Endothelial cell (in vitro differentiated cells): ENCODE measurements at regions not wholly inside any gene's neighbourhood (a gene's known extent, or its start where the extent isn't known, plus 50 kb on each side); places are given as distances from the start of the nearest gene placed in this dataset.

ENCODE experiments used
- DNase-seq: peaks from one replicate; pipeline ENCODE4 v3.0.0; 2021; ENCODE audit warnings: low spot score
- H3K27ac Mint-ChIP-seq: one replicate; pipeline ENCODE4 v1.8.0; 2021; ENCODE audit warnings: mixed read lengths, inconsistent platforms; ENCODE audit not compliant: unreplicated experiment
- H3K27me3 Mint-ChIP-seq: one replicate; pipeline ENCODE4 v1.8.0; 2021; ENCODE audit warnings: mild to moderate bottlenecking, moderate library complexity, mixed read lengths, inconsistent platforms; ENCODE audit not compliant: unreplicated experiment
- H3K36me3 Mint-ChIP-seq: one replicate; pipeline ENCODE4 v1.8.0; 2021; ENCODE audit warnings: mild to moderate bottlenecking, low read depth, mixed read lengths, inconsistent platforms; ENCODE audit not compliant: unreplicated experiment
- H3K4me1 Mint-ChIP-seq: one replicate; pipeline ENCODE4 v1.8.0; 2021; ENCODE audit warnings: mild to moderate bottlenecking, mixed read lengths, inconsistent platforms; ENCODE audit not compliant: unreplicated experiment
- H3K4me3 Mint-ChIP-seq: one replicate; pipeline ENCODE4 v1.8.0; 2021; ENCODE audit warnings: mild to moderate bottlenecking, mixed read lengths, inconsistent platforms; ENCODE audit not compliant: unreplicated experiment
- H3K9me3 Mint-ChIP-seq: one replicate; pipeline ENCODE4 v1.8.0; 2021; ENCODE audit warnings: mixed read lengths, inconsistent platforms; ENCODE audit not compliant: unreplicated experiment
- TF ChIP-seq, protein P1 (sequence below): fragments of 200-600 bp; sonication (generic); IDR thresholded peaks from one replicate; pipeline ENCODE4 v1.5.0; 2021; ENCODE audit warnings: antibody characterized with exemption; ENCODE audit not compliant: unreplicated experiment

DNA sequence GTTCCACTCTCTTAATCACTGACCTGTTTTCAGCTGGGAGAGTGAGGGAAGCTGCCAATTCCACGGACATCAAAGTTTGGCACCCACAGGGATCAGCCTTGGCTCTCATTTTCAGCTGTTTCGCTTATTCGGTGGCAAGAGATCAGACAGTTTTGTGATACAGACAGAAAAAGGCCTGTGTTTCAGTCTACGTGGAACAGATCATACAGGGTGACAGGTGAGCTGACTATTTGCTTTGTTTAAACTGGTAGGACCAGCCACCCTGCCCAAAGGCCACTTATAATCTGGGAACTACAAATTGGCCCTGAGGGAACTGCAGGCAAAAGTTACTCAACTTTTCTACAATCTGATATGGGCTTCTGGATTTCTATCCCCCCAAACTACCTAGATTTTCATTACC lies 128.6 kb downstream of the ZNF467 start:
- Mint-ChIP-seq H3K36me3 (peaks cover 3% of the 10 kb centered on the region), H3K4me1 (peaks cover 25% of the 10 kb centered on the region), H3K27me3 (peaks cover 6% of the 10 kb centered on the region), H3K27ac (no peak overlapping the region), H3K4me3 (no peak overlapping the region), H3K9me3 (no peaks in the 10 kb centered on the region)
- TF ChIP-seq, protein P1, sequence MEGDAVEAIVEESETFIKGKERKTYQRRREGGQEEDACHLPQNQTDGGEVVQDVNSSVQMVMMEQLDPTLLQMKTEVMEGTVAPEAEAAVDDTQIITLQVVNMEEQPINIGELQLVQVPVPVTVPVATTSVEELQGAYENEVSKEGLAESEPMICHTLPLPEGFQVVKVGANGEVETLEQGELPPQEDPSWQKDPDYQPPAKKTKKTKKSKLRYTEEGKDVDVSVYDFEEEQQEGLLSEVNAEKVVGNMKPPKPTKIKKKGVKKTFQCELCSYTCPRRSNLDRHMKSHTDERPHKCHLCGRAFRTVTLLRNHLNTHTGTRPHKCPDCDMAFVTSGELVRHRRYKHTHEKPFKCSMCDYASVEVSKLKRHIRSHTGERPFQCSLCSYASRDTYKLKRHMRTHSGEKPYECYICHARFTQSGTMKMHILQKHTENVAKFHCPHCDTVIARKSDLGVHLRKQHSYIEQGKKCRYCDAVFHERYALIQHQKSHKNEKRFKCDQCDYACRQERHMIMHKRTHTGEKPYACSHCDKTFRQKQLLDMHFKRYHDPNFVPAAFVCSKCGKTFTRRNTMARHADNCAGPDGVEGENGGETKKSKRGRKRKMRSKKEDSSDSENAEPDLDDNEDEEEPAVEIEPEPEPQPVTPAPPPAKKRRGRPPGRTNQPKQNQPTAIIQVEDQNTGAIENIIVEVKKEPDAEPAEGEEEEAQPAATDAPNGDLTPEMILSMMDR = no peak
- no peak for DNase-seq

DNA sequence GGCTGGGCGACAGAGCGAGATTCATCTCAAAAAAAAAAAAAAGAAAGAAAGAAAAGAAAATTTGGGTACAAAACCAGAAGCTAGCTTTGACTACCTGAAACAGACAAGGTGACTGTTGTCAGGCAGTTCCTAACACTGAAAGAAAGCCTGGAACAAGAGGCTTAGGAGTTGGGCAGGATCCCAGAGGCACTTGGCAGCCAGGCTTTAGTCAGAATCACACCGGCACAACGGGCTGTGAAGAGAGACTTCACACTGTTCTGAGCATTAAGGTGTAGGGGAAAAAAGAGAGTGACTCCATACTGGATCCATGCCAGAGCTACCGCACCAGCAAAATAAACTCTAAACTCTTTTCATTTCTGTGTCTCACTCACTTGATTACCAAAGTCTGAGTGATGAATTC lies 130.8 kb downstream of the ZNF467 start:
- Mint-ChIP-seq H3K9me3 (no peaks in the 10 kb centered on the region), H3K4me3 (no peak overlapping the region), H3K36me3 (peaks cover 3% of the 10 kb centered on the region), H3K27ac (no peak overlapping the region), H3K4me1 (peaks cover 9% of the 10 kb centered on the region), H3K27me3 (peaks cover 8% of the 10 kb centered on the region)
- no peak for DNase-seq
- TF ChIP-seq, protein P1 = no peak

DNA sequence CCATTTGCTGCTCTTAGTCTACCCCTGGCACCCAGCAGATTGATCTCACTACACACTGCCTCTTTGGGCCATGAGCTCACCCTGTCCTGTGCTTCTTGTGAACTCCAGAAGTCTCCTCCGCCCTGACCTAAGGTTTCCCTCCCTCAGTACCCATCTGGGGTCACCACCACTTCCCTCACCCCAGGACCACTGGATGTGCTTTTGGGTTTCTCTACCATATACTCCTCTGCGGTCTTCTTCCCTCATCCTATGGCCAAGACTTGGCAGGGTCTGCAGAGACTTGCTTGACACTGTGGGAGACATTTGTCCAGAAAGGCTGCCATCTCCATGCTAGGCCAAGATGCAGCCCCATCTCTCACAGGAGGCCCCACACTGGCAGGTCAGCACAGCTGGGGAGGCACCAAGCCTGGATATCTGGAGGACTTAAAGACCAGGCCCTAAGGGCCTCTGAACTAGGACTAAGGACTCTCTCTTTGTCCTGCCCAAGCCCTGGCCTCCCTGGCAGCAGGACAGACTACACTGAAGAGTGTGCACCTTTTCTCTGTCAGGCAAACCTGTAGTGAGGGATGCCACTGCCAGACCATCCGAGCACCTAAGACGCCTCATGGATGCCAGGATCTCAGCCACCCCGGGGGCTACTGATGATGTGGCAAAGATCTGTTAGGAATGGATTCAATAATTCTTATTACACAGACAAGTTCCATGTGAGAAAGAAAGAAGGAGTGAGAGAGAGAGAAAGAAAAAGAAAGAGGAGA lies 134.6 kb downstream of the ZNF467 start:
- TF ChIP-seq, protein P1 = no peak
- Mint-ChIP-seq H3K36me3 (no peaks in the 10 kb centered on the region), H3K4me3 (peak overlapping the region; percentile 32), H3K9me3 (no peaks in the 10 kb centered on the region), H3K27me3 (peaks cover 7% of the 10 kb centered on the region), H3K27ac (peak overlapping the region; percentile 5), H3K4me1 (peaks cover 4% of the 10 kb centered on the region)
- DNase-seq = no peak

DNA sequence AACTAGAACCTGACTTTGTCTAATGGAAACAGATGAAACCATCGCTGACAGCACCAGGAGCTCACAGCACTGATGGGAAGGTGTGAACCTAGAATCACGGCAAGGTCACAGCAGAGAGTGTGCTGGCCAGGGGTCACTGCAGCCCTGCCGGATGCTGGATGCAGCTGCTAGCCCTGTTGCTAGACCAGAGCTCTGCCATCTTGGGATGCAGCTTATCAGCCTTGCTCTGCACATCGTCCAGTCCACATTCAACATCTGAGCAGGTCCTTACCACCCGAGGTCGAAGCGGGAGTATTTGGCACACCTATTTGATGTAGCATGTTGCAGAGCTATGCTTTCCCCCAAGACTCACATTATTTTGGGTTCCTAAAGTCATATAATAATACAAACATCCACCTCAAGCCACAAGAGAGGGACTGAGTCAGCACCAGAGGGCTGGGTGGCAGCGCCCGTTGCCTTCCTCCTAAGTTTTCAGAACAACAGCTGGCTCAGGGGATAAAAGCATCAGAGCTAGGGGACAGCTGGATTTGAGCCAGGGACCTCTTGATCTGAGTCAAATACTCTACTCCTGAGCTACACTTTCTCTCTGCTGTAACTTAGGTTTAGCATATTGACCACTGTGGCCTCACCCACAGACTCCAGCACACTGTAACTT lies 135.3 kb downstream of the ZNF467 start:
- Mint-ChIP-seq H3K4me1 (peaks cover 4% of the 10 kb centered on the region), H3K4me3 (no peak overlapping the region), H3K36me3 (no peaks in the 10 kb centered on the region), H3K9me3 (no peaks in the 10 kb centered on the region), H3K27ac (no peak overlapping the region), H3K27me3 (peaks cover 7% of the 10 kb centered on the region)
- TF ChIP-seq, protein P1 = no peak
- DNase-seq = no peak

DNA sequence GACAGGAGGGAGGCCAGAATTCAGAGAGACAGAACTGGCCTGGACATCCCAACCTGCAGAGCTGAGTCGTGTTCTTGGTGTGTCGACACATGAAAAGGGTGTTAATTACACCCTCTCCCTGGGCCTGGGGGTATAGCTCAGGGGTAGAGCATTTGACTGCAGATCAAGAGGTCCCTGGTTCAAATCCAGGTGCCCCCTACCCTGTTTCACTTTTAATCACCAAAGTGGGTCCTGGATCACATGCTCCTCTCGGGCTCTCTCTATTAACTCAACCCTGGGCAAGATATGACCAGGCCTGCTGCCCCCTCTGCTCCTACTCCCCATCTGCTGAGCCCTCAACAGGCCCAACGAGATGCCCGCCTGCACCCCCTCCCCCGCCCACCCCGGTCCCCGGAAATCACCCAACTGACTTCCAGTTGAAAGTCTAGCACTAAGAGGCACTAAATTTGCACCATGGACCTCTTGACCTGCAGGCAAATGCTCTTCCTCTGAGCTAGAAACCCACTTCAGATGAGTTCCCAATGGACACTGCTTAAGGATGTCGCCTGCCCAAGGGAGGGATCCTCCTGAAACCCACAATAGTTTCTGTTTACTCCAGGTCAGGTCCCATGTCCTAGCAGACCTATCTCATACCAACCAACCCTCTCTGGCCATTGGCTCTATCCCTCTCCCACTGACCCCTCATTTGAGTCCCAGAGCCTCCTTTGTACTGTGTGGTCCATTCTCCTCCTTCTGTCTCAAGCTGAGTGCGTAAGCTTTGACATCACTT lies 137.6 kb downstream of the ZNF467 start:
- DNase-seq = no peak
- H3K36me3 Mint-ChIP-seq = no peaks in the 10 kb centered on the region
- no peak overlapping the region for H3K4me3 Mint-ChIP-seq
- peak overlapping the region; percentile 71 for H3K27ac Mint-ChIP-seq
- H3K4me1 Mint-ChIP-seq = peaks cover 4% of the 10 kb centered on the region
- TF ChIP-seq, protein P1 = no peak
- no peaks in the 10 kb centered on the region for H3K9me3 Mint-ChIP-seq
- peaks cover 7% of the 10 kb centered on the region for H3K27me3 Mint-ChIP-seq
